ENCODE measurements at regions not wholly inside any gene's neighbourhood (a gene's known extent, or its start where the extent isn't known, plus 50 kb on each side); places are given as distances from the start of the nearest gene placed in this dataset.

- no peak for TF ChIP-seq CTCF (IDR thresholded peaks at IDR 0.05)
- TF ChIP-seq POLR2A (IDR thresholded peaks at IDR 0.05) = no peak
- TF ChIP-seq POLR2AphosphoS5 (IDR thresholded peaks at IDR 0.05) = no peak
These were observed 242.7 kb upstream of the STT3B start for GRCh38 chr3:31290046-31290445.

Measured in prostate gland (tissue), 2 donors.